ENCODE measurements at regions not wholly inside any gene's neighbourhood (a gene's known extent, or its start where the extent isn't known, plus 50 kb on each side); places are given as distances from the start of the nearest gene placed in this dataset.
"Not testable (repeated sequence)": the region's sequence is repeated elsewhere in the genome, so short reads cannot be mapped to it uniquely, and the experiment has no call there.

GRCh38 chrX:130531066-130531465 lies 129.3 kb downstream of the RBMX2 start:
- Mint-ChIP-seq H3K36me3 (no peaks in the 10 kb centered on the region), H3K4me3 (no peak overlapping the region), H3K9me3 (no peaks in the 10 kb centered on the region), H3K4me1 (no peaks in the 10 kb centered on the region), H3K27ac (no peak overlapping the region)
- ATAC-seq (no peak), DNase-seq (ENCODE audit: low spot score in 2 of 2) (no peak)

- ATAC-seq (no peak), DNase-seq (ENCODE audit: low spot score in 2 of 2) (peak; percentile 15 to 51)
- no peaks in the 10 kb centered on the region for H3K9me3 Mint-ChIP-seq
- H3K4me1 Mint-ChIP-seq, result no peaks in the 10 kb centered on the region
- H3K36me3 Mint-ChIP-seq, result peaks cover 6% of the 10 kb centered on the region
- H3K27ac Mint-ChIP-seq, result no peak overlapping the region
- H3K4me3 Mint-ChIP-seq, result no peak overlapping the region
Measured at GRCh38 chrX:130539721-130540321, 138.0 kb downstream of the RBMX2 start.

GRCh38 chrX:130543603-130544325 lies 142.0 kb downstream of the RBMX2 start:
- Mint-ChIP-seq H3K36me3 (no peaks in the 10 kb centered on the region), H3K27ac (no peak overlapping the region), H3K4me3 (no peak overlapping the region), H3K9me3 (no peaks in the 10 kb centered on the region), H3K4me1 (no peaks in the 10 kb centered on the region)
- ATAC-seq, result no peak
- DNase-seq (ENCODE audit: low spot score in 2 of 2), result no peak

GRCh38 chrX:130545796-130546195 lies 144.0 kb downstream of the RBMX2 start:
- Mint-ChIP-seq H3K4me3 (no peak overlapping the region), H3K27ac (no peak overlapping the region), H3K36me3 (no peaks in the 10 kb centered on the region), H3K4me1 (no peaks in the 10 kb centered on the region), H3K9me3 (no peaks in the 10 kb centered on the region)
- DNase-seq (ENCODE audit: low spot score in 2 of 2) (no peak), ATAC-seq (no peak)

GRCh38 chrX:130549382-130549781 lies 147.6 kb downstream of the RBMX2 start:
- not testable (repeated sequence) for H3K4me1 Mint-ChIP-seq; H3K9me3 Mint-ChIP-seq; H3K27ac Mint-ChIP-seq; H3K36me3 Mint-ChIP-seq; H3K4me3 Mint-ChIP-seq; ATAC-seq; DNase-seq (ENCODE audit: low spot score in 2 of 2)

- Mint-ChIP-seq H3K27ac (no peak overlapping the region), H3K4me3 (no peak overlapping the region), H3K9me3 (no peaks in the 10 kb centered on the region), H3K36me3 (no peaks in the 10 kb centered on the region), H3K4me1 (no peaks in the 10 kb centered on the region)
- DNase-seq (ENCODE audit: low spot score in 2 of 2) (no peak), ATAC-seq (no peak)
Measured at GRCh38 chrX:130550351-130550750, 148.6 kb downstream of the RBMX2 start.

- Mint-ChIP-seq H3K36me3 (no peaks in the 10 kb centered on the region), H3K4me3 (no peak overlapping the region), H3K27ac (no peak overlapping the region), H3K4me1 (no peaks in the 10 kb centered on the region), H3K9me3 (no peaks in the 10 kb centered on the region)
- DNase-seq (ENCODE audit: low spot score in 2 of 2) (no peak), ATAC-seq (no peak)
Measured at GRCh38 chrX:130552444-130553073, 150.8 kb downstream of the RBMX2 start.

GRCh38 chrX:130555341-130555740 lies 153.6 kb downstream of the RBMX2 start:
- Mint-ChIP-seq H3K9me3 (no peaks in the 10 kb centered on the region), H3K4me3 (no peak overlapping the region), H3K36me3 (no peaks in the 10 kb centered on the region), H3K4me1 (no peaks in the 10 kb centered on the region), H3K27ac (no peak overlapping the region)
- DNase-seq (ENCODE audit: low spot score in 2 of 2) (no peak), ATAC-seq (no peak)

- H3K36me3 Mint-ChIP-seq, result no peaks in the 10 kb centered on the region
- no peak overlapping the region for H3K4me3 Mint-ChIP-seq
- H3K27ac Mint-ChIP-seq, result no peak overlapping the region
- H3K4me1 Mint-ChIP-seq, result no peaks in the 10 kb centered on the region
- no peak for ATAC-seq
- DNase-seq (ENCODE audit: low spot score in 2 of 2), result no peak
- H3K9me3 Mint-ChIP-seq, result no peaks in the 10 kb centered on the region
Measured at GRCh38 chrX:130555757-130556156, 154.0 kb downstream of the RBMX2 start.

- H3K27ac Mint-ChIP-seq, result no peak overlapping the region
- no peaks in the 10 kb centered on the region for H3K36me3 Mint-ChIP-seq
- H3K9me3 Mint-ChIP-seq, result no peaks in the 10 kb centered on the region
- ATAC-seq (no peak), DNase-seq (ENCODE audit: low spot score in 2 of 2) (no peak)
- no peaks in the 10 kb centered on the region for H3K4me1 Mint-ChIP-seq
- H3K4me3 Mint-ChIP-seq, result no peak overlapping the region
Measured at GRCh38 chrX:130556951-130557350, 155.2 kb downstream of the RBMX2 start.

- no peaks in the 10 kb centered on the region for H3K4me1 Mint-ChIP-seq
- DNase-seq (ENCODE audit: low spot score in 2 of 2) (no peak), ATAC-seq (no peak)
- H3K4me3 Mint-ChIP-seq, result no peak overlapping the region
- no peaks in the 10 kb centered on the region for H3K36me3 Mint-ChIP-seq
- no peaks in the 10 kb centered on the region for H3K9me3 Mint-ChIP-seq
- H3K27ac Mint-ChIP-seq, result no peak overlapping the region
Measured at GRCh38 chrX:130560544-130560943, 158.8 kb downstream of the RBMX2 start.

- no peak for DNase-seq (ENCODE audit: low spot score in 2 of 2)
- Mint-ChIP-seq H3K4me1 (no peaks in the 10 kb centered on the region), H3K36me3 (no peaks in the 10 kb centered on the region), H3K27ac (no peak overlapping the region), H3K4me3 (no peak overlapping the region), H3K9me3 (no peaks in the 10 kb centered on the region)
- ATAC-seq, result no peak
Measured at GRCh38 chrX:130561930-130562329, 160.1 kb downstream of the RBMX2 start.

GRCh38 chrX:130563476-130563875 lies 161.7 kb downstream of the RBMX2 start:
- DNase-seq (ENCODE audit: low spot score in 2 of 2), result no peak
- no peaks in the 10 kb centered on the region for H3K9me3 Mint-ChIP-seq
- H3K4me3 Mint-ChIP-seq, result no peak overlapping the region
- H3K4me1 Mint-ChIP-seq, result no peaks in the 10 kb centered on the region
- no peak for ATAC-seq
- H3K36me3 Mint-ChIP-seq, result no peaks in the 10 kb centered on the region
- no peak overlapping the region for H3K27ac Mint-ChIP-seq

- Mint-ChIP-seq H3K9me3 (no peaks in the 10 kb centered on the region), H3K27ac (no peak overlapping the region), H3K36me3 (no peaks in the 10 kb centered on the region), H3K4me1 (no peaks in the 10 kb centered on the region), H3K4me3 (no peak overlapping the region)
- no peak for DNase-seq (ENCODE audit: low spot score in 2 of 2)
- no peak for ATAC-seq
Measured at GRCh38 chrX:130566028-130566683, 164.4 kb downstream of the RBMX2 start.

- not testable (repeated sequence) for H3K4me3 Mint-ChIP-seq; H3K27ac Mint-ChIP-seq; H3K36me3 Mint-ChIP-seq; H3K9me3 Mint-ChIP-seq; H3K4me1 Mint-ChIP-seq; ATAC-seq; DNase-seq (ENCODE audit: low spot score in 2 of 2)
Measured at GRCh38 chrX:130573030-130573429, 171.2 kb downstream of the RBMX2 start.

Data from stimulated activated effector memory CD8-positive, alpha-beta T cell treated with anti-CD3 and anti-CD28 coated beads, Interleukin-12 subunit alpha, Interleukin-12 subunit beta, amount 100 ng/mL, for 72 hours (primary cell).